CD14-positive monocyte (primary cell): ENCODE measurements at regions not wholly inside any gene's neighbourhood (a gene's known extent, or its start where the extent isn't known, plus 50 kb on each side); places are given as distances from the start of the nearest gene placed in this dataset.

ENCODE experiments used
- DNase-seq, 3 donors: peaks; one replicate each; pipeline ENCODE4 v3.0.0-alpha.2; 2011 to 2022
- H2AFZ ChIP-seq: 2 replicates; pipeline ENCODE4 v1.6.0; 2012; ENCODE audit warnings: mild to moderate bottlenecking, low read depth, low read length, inconsistent platforms; ENCODE audit not compliant: insufficient read depth, poor library complexity, severe bottlenecking
- H3K27ac ChIP-seq, 2 donors: 1 replicate in 1 of 2; 2 replicates in 1 of 2; pipeline ENCODE4 v1.5.1; 2012 to 2013; ENCODE audit warnings: low read length in 2 of 2, control low read depth in 1 of 2, inconsistent platforms in 1 of 2, low read depth in 1 of 2, mild to moderate bottlenecking in 1 of 2
- H3K27me3 ChIP-seq, 2 donors: one replicate each; pipeline versions ENCODE4 v1.6.0 to v1.6.1; 2011 to 2013; ENCODE audit warnings: low read length in 2 of 2; ENCODE audit not compliant: control insufficient read depth in 2 of 2, insufficient read depth in 2 of 2
- H3K36me3 ChIP-seq, 2 donors: replicated peaks in 1 of 2; 1 replicate in 1 of 2; 2 replicates in 1 of 2; pipeline versions ENCODE4 v1.5.1 to v1.6.1; 2012 to 2013; ENCODE audit warnings: low read length in 2 of 2, control low read depth in 1 of 2, inconsistent platforms in 1 of 2, mild to moderate bottlenecking in 1 of 2; ENCODE audit not compliant: insufficient read depth in 2 of 2, control insufficient read depth in 1 of 2
- H3K4me1 ChIP-seq, 2 donors: 1 replicate in 1 of 2; 2 replicates in 1 of 2; pipeline versions ENCODE4 v1.5.1 to v1.6.1; 2012 to 2013; ENCODE audit warnings: low read length in 2 of 2, control low read depth in 1 of 2, inconsistent platforms in 1 of 2, mild to moderate bottlenecking in 1 of 2, moderate library complexity in 1 of 2; ENCODE audit not compliant: insufficient read depth in 2 of 2, control insufficient read depth in 1 of 2
- H3K4me2 ChIP-seq: replicated peaks from 2 replicates; pipeline ENCODE3; 2012; ENCODE audit warnings: low read length, moderate library complexity, mild to moderate bottlenecking; ENCODE audit not compliant: poor library complexity, severe bottlenecking; ENCODE audit errors: extremely low read depth
- H3K4me3 ChIP-seq, 3 experiments: fragments of 200-600 bp in 1 of 3; sonication (generic) in 1 of 3; replicated peaks in 1 of 3; 1 replicate in 2 of 3; 2 replicates in 1 of 3; pipeline ENCODE4 v1.5.1; 2011 to 2013; ENCODE audit warnings: low read length in 3 of 3, mild to moderate bottlenecking in 3 of 3, control low read depth in 2 of 3, low read depth in 2 of 3, inconsistent platforms in 1 of 3, moderate library complexity in 1 of 3
- H3K79me2 ChIP-seq: 2 replicates; pipeline ENCODE4 v1.6.0; 2012; ENCODE audit warnings: mild to moderate bottlenecking, control low read depth, inconsistent platforms, low read length, moderate library complexity; ENCODE audit not compliant: insufficient read depth
- H3K9ac ChIP-seq: 2 replicates; pipeline ENCODE4 v1.6.0; 2017; ENCODE audit warnings: low read length, mild to moderate bottlenecking; ENCODE audit not compliant: insufficient read depth, poor library complexity, severe bottlenecking
- H3K9me3 ChIP-seq, 2 donors: replicated peaks in 1 of 2; 1 replicate in 1 of 2; 2 replicates in 1 of 2; pipeline versions ENCODE4 v1.5.1 to v1.6.1; 2012 to 2013; ENCODE audit warnings: low read length in 2 of 2, control low read depth in 1 of 2; ENCODE audit not compliant: control insufficient read depth in 1 of 2, insufficient read depth in 1 of 2
- H4K20me1 ChIP-seq: 2 replicates; pipeline ENCODE4 v1.6.0; 2012; ENCODE audit warnings: mild to moderate bottlenecking, low read length, control low read depth, moderate library complexity; ENCODE audit not compliant: insufficient read depth
- H3K27ac Mint-ChIP-seq, 7 donors: one replicate each; pipeline ENCODE4 v1.8.0; 2020; ENCODE audit warnings: mild to moderate bottlenecking in 7 of 7, mixed read lengths in 7 of 7, moderate library complexity in 6 of 7, inconsistent platforms in 2 of 7
- H3K27me3 Mint-ChIP-seq, 3 donors: one replicate each; pipeline ENCODE4 v1.8.0; 2021 to 2022; ENCODE audit warnings: low read depth in 3 of 3, mild to moderate bottlenecking in 3 of 3, mixed read lengths in 3 of 3, moderate library complexity in 3 of 3, inconsistent platforms in 1 of 3
- H3K36me3 Mint-ChIP-seq, 2 donors: one replicate each; pipeline ENCODE4 v1.8.0; 2020; ENCODE audit warnings: mixed read lengths in 2 of 2, inconsistent platforms in 1 of 2, mild to moderate bottlenecking in 1 of 2
- H3K4me1 Mint-ChIP-seq: one replicate; pipeline ENCODE4 v1.8.0; 2020; ENCODE audit warnings: mild to moderate bottlenecking, mixed read lengths
- H3K4me3 Mint-ChIP-seq, 2 donors: one replicate each; pipeline ENCODE4 v1.8.0; 2020; ENCODE audit warnings: mild to moderate bottlenecking in 2 of 2, mixed read lengths in 2 of 2, moderate library complexity in 1 of 2
- H3K9me3 Mint-ChIP-seq, 7 donors: one replicate each; pipeline ENCODE4 v1.8.0; 2020 to 2022; ENCODE audit warnings: mixed read lengths in 7 of 7, mild to moderate bottlenecking in 6 of 7, moderate library complexity in 6 of 7, inconsistent platforms in 2 of 7
- CTCF ChIP-seq: fragments of 200-600 bp; IDR thresholded peaks from one replicate; pipeline ENCODE4 v1.8.0; 2022; ENCODE audit warnings: antibody characterized with exemption, mild to moderate bottlenecking
- WGBS: methylation state at CpG from one replicate; pipeline ENCODE4 v1.1.5; 2013; ENCODE audit warnings: missing lambda C conversion rate; ENCODE audit not compliant: insufficient coverage; 5-methylcytosine and 5-hydroxymethylcytosine counted together
- intact Hi-C, 2 donors: fragments of 100-400 bp; cut with micrococcal nuclease; formaldehyde crosslinking; loops; one replicate each; pipeline versions ENCODE4 v1.15.0 to v1.15.1; 2023

DNA sequence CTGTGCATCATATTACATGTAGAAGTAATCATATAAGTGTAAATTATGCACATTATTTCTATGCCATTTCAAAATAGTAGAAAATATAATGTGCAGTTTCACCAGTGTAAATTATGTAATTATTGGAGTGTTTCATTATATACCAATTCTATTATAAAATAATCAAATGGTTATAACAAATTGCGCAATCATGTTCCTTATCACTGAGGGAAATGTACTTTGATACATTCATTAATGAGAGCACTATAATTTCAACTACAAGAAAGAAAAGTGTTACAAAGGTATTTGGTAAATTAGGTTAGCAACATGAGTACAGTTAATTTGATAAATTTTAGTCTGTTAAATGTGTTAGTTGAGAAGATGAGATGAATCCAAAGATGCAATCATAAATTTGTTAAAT is 421.5 kb upstream of the CDH10 start:
- no peak overlapping the region for H3K9ac ChIP-seq
- no peak overlapping the region for H2AFZ ChIP-seq
- no peak overlapping the region for H3K27ac Mint-ChIP-seq
- peaks cover 0 to 5% (median 1%) of the 10 kb centered on the region in 7 donors for H3K9me3 Mint-ChIP-seq
- no peaks in the 10 kb centered on the region for H3K27me3 Mint-ChIP-seq
- intact Hi-C loops: no loop called here
- no peak overlapping the region for H3K4me2 ChIP-seq
- H4K20me1 ChIP-seq: no peaks in the 10 kb centered on the region
- DNase-seq: no peak
- no peaks in the 10 kb centered on the region for H3K36me3 ChIP-seq
- no peak for TF ChIP-seq CTCF
- no peaks in the 10 kb centered on the region for H3K27me3 ChIP-seq
- no CpG with 5 or more reads among the region's 1 CpG for WGBS
- no peak overlapping the region for H3K27ac ChIP-seq
- no peaks in the 10 kb centered on the region for H3K79me2 ChIP-seq
- H3K9me3 ChIP-seq: peaks cover 0 to under 1% of the 10 kb centered on the region in 2 donors
- H3K4me3 ChIP-seq: no peak overlapping the region
- no peaks in the 10 kb centered on the region for H3K4me1 ChIP-seq
- H3K36me3 Mint-ChIP-seq: no peaks in the 10 kb centered on the region
- no peaks in the 10 kb centered on the region for H3K4me1 Mint-ChIP-seq
- no peak overlapping the region for H3K4me3 Mint-ChIP-seq

DNA sequence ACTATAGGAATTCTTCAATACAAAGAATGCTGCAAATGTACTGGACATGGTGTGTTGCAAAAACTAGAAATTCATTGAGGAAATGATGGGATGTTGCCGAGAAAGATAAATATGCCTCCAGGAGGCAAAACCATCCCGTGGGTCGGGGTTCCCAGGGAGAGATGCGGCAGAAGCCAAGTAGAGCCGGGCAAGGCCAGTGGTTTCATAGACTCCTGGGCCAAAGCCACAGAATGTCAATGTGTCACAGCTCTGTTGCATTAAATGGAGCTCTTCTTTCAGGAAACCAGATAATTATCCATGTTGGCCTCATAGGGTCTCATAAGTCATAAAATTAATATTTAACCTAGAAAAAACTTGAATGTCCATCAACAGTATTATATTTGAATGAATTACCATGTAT is 419.5 kb upstream of the CDH10 start:
- H3K4me1 Mint-ChIP-seq: no peaks in the 10 kb centered on the region
- Histone ChIP-seq H3K4me3 (no peak overlapping the region), H3K4me1 (no peaks in the 10 kb centered on the region), H4K20me1 (no peaks in the 10 kb centered on the region), H3K79me2 (no peaks in the 10 kb centered on the region), H2AFZ (no peak overlapping the region), H3K27ac (no peak overlapping the region), H3K4me2 (no peak overlapping the region), H3K36me3 (no peaks in the 10 kb centered on the region), H3K27me3 (no peaks in the 10 kb centered on the region), H3K9ac (no peak overlapping the region), H3K9me3 (peaks cover 0 to 2% of the 10 kb centered on the region in 2 donors)
- DNase-seq: no peak
- peaks cover 0 to 6% (median 2%) of the 10 kb centered on the region in 7 donors for H3K9me3 Mint-ChIP-seq
- WGBS: 97% methylated on average over 5 of the region's 5 CpGs
- no peaks in the 10 kb centered on the region for H3K27me3 Mint-ChIP-seq
- H3K36me3 Mint-ChIP-seq: no peaks in the 10 kb centered on the region
- no peak overlapping the region for H3K27ac Mint-ChIP-seq
- intact Hi-C loops: no loop called here
- no peak for TF ChIP-seq CTCF
- no peak overlapping the region for H3K4me3 Mint-ChIP-seq
